Glutamatergic neuron (in vitro differentiated cells): ENCODE measurements at regions not wholly inside any gene's neighbourhood (a gene's known extent, or its start where the extent isn't known, plus 50 kb on each side); places are given as distances from the start of the nearest gene placed in this dataset.

Experiments used
- DNase-seq: peaks from one replicate; pipeline ENCODE4 v3.0.0; 2022
- H3K27ac Mint-ChIP-seq: one replicate; pipeline ENCODE4 v1.8.0; 2020; ENCODE audit warnings: mild to moderate bottlenecking, mixed read lengths, inconsistent platforms; ENCODE audit not compliant: unreplicated experiment
- H3K27me3 Mint-ChIP-seq: one replicate; pipeline ENCODE4 v1.8.0; 2020; ENCODE audit warnings: mild to moderate bottlenecking, moderate library complexity, mixed read lengths, inconsistent platforms; ENCODE audit not compliant: unreplicated experiment
- H3K36me3 Mint-ChIP-seq: one replicate; pipeline ENCODE4 v1.8.0; 2020; ENCODE audit warnings: mild to moderate bottlenecking, mixed read lengths, inconsistent platforms; ENCODE audit not compliant: unreplicated experiment
- H3K4me1 Mint-ChIP-seq: one replicate; pipeline ENCODE4 v1.8.0; 2020; ENCODE audit warnings: mild to moderate bottlenecking, low read depth, mixed read lengths, inconsistent platforms; ENCODE audit not compliant: unreplicated experiment
- H3K4me3 Mint-ChIP-seq: one replicate; pipeline ENCODE4 v1.8.0; 2020; ENCODE audit warnings: mild to moderate bottlenecking, mixed read lengths, inconsistent platforms; ENCODE audit not compliant: unreplicated experiment
- H3K9me3 Mint-ChIP-seq: one replicate; pipeline ENCODE4 v1.8.0; 2020; ENCODE audit warnings: mild to moderate bottlenecking, moderate library complexity, mixed read lengths, inconsistent platforms; ENCODE audit not compliant: unreplicated experiment
- TF ChIP-seq, protein P1 (sequence below): fragments of 200-600 bp; sonication (generic); IDR thresholded peaks from one replicate; pipeline ENCODE4 v1.5.0; 2021; ENCODE audit not compliant: partially characterized antibody, unreplicated experiment

DNA sequence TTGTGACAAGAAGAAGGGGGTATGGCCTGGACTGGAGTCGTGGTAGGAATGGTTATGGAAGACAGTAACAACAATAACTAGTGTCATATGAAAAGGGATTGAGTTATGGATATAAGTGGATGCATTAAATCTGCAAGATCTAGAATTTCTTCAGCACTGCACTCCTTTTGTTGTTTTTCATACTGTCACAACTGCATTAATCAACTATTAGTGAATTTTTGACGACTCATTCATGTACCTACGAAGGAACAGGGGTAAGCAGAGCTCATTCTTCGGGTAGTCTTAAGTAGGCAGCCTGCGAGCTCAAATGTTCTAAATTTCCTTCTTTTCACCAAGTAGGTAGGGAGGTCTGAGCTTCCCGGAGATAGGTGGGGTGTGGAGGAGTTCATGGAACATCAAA lies 109.7 kb upstream of the UPP2 start:
- TF ChIP-seq, protein P1, sequence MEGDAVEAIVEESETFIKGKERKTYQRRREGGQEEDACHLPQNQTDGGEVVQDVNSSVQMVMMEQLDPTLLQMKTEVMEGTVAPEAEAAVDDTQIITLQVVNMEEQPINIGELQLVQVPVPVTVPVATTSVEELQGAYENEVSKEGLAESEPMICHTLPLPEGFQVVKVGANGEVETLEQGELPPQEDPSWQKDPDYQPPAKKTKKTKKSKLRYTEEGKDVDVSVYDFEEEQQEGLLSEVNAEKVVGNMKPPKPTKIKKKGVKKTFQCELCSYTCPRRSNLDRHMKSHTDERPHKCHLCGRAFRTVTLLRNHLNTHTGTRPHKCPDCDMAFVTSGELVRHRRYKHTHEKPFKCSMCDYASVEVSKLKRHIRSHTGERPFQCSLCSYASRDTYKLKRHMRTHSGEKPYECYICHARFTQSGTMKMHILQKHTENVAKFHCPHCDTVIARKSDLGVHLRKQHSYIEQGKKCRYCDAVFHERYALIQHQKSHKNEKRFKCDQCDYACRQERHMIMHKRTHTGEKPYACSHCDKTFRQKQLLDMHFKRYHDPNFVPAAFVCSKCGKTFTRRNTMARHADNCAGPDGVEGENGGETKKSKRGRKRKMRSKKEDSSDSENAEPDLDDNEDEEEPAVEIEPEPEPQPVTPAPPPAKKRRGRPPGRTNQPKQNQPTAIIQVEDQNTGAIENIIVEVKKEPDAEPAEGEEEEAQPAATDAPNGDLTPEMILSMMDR, result no peak
- no peak overlapping the region for H3K4me3 Mint-ChIP-seq
- H3K27ac Mint-ChIP-seq, result no peak overlapping the region
- no peaks in the 10 kb centered on the region for H3K27me3 Mint-ChIP-seq
- H3K9me3 Mint-ChIP-seq, result no peaks in the 10 kb centered on the region
- no peak for DNase-seq
- H3K36me3 Mint-ChIP-seq, result no peaks in the 10 kb centered on the region
- H3K4me1 Mint-ChIP-seq, result peaks cover 10% of the 10 kb centered on the region

DNA sequence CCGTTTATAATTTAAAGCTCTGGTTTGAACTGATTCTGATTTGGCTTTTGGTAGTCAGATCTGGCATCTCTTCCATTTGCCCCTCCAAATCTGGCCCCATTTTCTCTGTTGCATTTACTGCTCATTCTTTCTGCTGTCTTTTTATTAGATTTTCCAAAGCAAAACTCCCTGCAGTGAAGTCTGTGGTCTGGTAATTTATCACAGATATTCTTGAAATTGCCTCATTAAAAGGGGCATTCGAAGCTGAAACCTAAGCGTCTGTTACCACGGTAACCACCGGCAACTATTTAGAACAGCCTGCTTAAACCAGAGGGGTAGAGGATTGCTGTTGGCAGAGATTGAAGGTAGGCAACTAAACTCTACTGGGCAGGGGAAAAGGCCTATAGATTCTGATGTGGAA lies 111.5 kb upstream of the UPP2 start:
- TF ChIP-seq, protein P1, result no peak
- Mint-ChIP-seq H3K4me3 (no peak overlapping the region), H3K9me3 (no peaks in the 10 kb centered on the region), H3K36me3 (no peaks in the 10 kb centered on the region), H3K27me3 (no peaks in the 10 kb centered on the region), H3K27ac (no peak overlapping the region), H3K4me1 (peaks cover 10% of the 10 kb centered on the region)
- no peak for DNase-seq

DNA sequence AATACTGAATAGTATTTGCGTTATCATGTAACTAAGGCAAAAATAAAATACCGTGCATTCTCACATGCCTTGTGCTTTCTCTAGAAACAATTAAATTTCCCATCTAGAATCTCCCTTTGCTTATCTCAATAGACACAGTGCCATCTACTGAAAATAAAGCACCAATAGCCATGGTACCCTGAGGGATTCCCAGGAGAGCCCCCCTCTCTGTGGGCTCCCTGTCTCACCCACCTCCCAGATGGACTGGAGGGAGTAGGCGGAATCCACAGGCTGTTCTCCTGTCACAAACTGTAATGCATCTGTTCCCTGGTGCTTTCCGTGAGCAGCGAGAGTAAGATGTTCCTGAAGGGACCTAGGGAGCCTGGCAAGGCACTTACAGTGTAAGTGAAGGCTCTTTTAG lies 112.4 kb upstream of the UPP2 start:
- no peaks in the 10 kb centered on the region for H3K27me3 Mint-ChIP-seq
- DNase-seq, result no peak
- H3K4me1 Mint-ChIP-seq, result peaks cover 10% of the 10 kb centered on the region
- H3K9me3 Mint-ChIP-seq, result no peaks in the 10 kb centered on the region
- no peak overlapping the region for H3K4me3 Mint-ChIP-seq
- H3K36me3 Mint-ChIP-seq, result no peaks in the 10 kb centered on the region
- TF ChIP-seq, protein P1, result no peak
- H3K27ac Mint-ChIP-seq, result no peak overlapping the region

DNA sequence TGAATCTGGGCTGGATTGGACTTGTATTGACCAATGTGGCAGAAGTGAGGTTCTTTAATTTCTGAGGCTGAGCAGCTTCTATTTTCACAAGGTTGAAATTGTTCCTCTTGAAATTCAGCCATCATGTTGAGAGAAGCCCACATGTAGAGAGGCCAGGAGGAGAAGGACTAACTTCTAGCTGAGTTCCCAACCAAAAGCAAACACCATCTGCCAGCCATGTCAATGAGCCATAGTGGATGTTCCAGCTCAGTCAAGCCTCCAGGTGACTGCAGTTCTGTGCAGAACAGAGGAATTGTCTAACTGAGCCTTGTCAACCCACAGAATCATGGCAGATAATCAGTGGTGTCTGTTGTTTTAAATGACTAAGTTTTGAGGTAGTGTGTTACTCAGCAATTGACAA lies 110.6 kb upstream of the ACVR1 start:
- Mint-ChIP-seq H3K4me3 (no peak overlapping the region), H3K27me3 (no peaks in the 10 kb centered on the region), H3K9me3 (peaks cover 2% of the 10 kb centered on the region), H3K4me1 (peaks cover 10% of the 10 kb centered on the region), H3K36me3 (no peaks in the 10 kb centered on the region), H3K27ac (no peak overlapping the region)
- no peak for DNase-seq
- TF ChIP-seq, protein P1, result no peak

DNA sequence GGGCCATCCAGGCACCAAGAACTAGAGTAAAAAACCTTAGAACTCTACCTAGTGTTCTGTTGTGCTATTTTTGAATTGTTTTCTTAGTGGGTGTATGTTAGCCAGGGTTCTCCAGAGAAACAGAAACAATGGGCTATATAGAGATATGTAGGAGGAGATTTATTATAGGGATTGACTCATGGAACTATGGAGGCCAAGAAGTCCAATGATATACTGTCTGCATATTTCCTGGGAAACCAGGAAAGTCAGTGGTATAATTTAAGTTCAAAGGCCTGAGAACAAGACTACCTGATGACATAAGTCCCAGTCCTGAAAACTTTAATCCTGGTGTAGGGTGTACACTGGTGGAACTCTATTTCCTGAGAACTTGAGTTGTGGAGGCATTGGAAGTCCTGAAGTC lies 108.7 kb upstream of the ACVR1 start:
- H3K9me3 Mint-ChIP-seq, result peaks cover 2% of the 10 kb centered on the region
- H3K27me3 Mint-ChIP-seq, result no peaks in the 10 kb centered on the region
- DNase-seq, result no peak
- no peak overlapping the region for H3K27ac Mint-ChIP-seq
- TF ChIP-seq, protein P1, result no peak
- peaks cover under 1% of the 10 kb centered on the region for H3K36me3 Mint-ChIP-seq
- H3K4me3 Mint-ChIP-seq, result no peak overlapping the region
- H3K4me1 Mint-ChIP-seq, result peaks cover 6% of the 10 kb centered on the region
